HepG2 (cell line): ENCODE measurements at regions not wholly inside any gene's neighbourhood (a gene's known extent, or its start where the extent isn't known, plus 50 kb on each side); places are given as distances from the start of the nearest gene placed in this dataset.

ENCODE experiments used
- ATAC-seq: fragments of 200-7000 bp; cut with Tn5 transposase; 3 replicates; pipeline ENCODE4 v1.9.1; 2020; ENCODE audit warnings: mild to moderate bottlenecking, moderate library complexity
- BruUV-seq: library from RNA; stranded (reverse); fragments of 400-500 nt; replicated peaks from 2 replicates; lab custom pipeline; 2021; lab: Mats Ljungman, UMichigan
- CTCF ChIA-PET: fragments of 300-600 bp; formaldehyde crosslinking; extraction: SDS; loops from one replicate; lab custom pipeline; 2021; ENCODE audit warnings: low total read pairs, inconsistent platforms, low intra/inter-chr PET ratio; lab: Yijun Ruan, JAX
- POLR2A ChIA-PET: fragments of 350-600 bp; sonication (Branson Sonifier 250); formaldehyde crosslinking; loops from one replicate; lab custom pipeline; 2020; ENCODE audit warnings: antibody characterized with exemption, inconsistent platforms; lab: Yijun Ruan, JAX
- DNase-seq: peaks from one replicate; pipeline ENCODE4 v3.0.0-alpha.2; 2015; ENCODE audit warnings: low spot score
- FAIRE-seq: peaks from 3 replicates; lab custom pipeline; 2011; peaks lifted over from hg19 to GRCh38; lab: Jason Lieb, UNC
- H2AFZ ChIP-seq: one replicate; pipeline ENCODE4 v1.6.1; 2011; ENCODE audit warnings: low read length, inconsistent platforms
- H3K27ac ChIP-seq: fragments of 300-600 bp; 3 replicates; pipeline ENCODE4 v1.8.0; 2011; ENCODE audit warnings: mixed run types, mild to moderate bottlenecking, mixed read lengths, low read length, inconsistent platforms; ENCODE audit not compliant: insufficient read depth; ENCODE audit errors: extremely low read length
- H3K27me3 ChIP-seq, 2 experiments: fragments of 200-600 bp in 1 of 2; 2 replicates in 1 of 2; 3 replicates in 1 of 2; pipeline versions ENCODE4 v1.6.0 to v1.8.0; 2011; ENCODE audit warnings: low read length in 2 of 2, mild to moderate bottlenecking in 2 of 2, moderate library complexity in 2 of 2, inconsistent platforms in 1 of 2; ENCODE audit not compliant: insufficient read depth in 2 of 2, control insufficient read depth in 1 of 2
- H3K36me3 ChIP-seq, 2 experiments: fragments of 200-600 bp in 1 of 2; replicated peaks in 1 of 2; 2 replicates in 1 of 2; 3 replicates in 1 of 2; pipeline versions ENCODE4 v1.5.1 to v1.8.0; 2011; ENCODE audit warnings: low read length in 2 of 2, inconsistent platforms in 1 of 2; ENCODE audit not compliant: insufficient read depth in 2 of 2, control insufficient read depth in 1 of 2
- H3K4me1 ChIP-seq: 2 replicates; pipeline ENCODE4 v1.5.1; 2012; ENCODE audit warnings: low read length, inconsistent platforms; ENCODE audit not compliant: insufficient read depth
- H3K4me2 ChIP-seq: 2 replicates; pipeline ENCODE4 v1.6.0; 2011; ENCODE audit warnings: low read depth, low read length, inconsistent platforms
- H3K4me3 ChIP-seq, 3 experiments: fragments of 200-600 bp in 1 of 3; sonication (generic), shearing (Covaris generic) in 1 of 3; replicated peaks in 1 of 3; 2 replicates each; pipeline ENCODE4 v1.5.1; 2011 to 2016; ENCODE audit warnings: low read length in 3 of 3, inconsistent platforms in 2 of 3, low read depth in 2 of 3, mild to moderate bottlenecking in 2 of 3, control low read depth in 1 of 3, mixed read lengths in 1 of 3; ENCODE audit not compliant: insufficient read depth in 1 of 3
- H3K79me2 ChIP-seq: one replicate; pipeline ENCODE4 v1.6.1; 2011; ENCODE audit warnings: low read length, inconsistent platforms; ENCODE audit not compliant: insufficient read depth
- H3K9ac ChIP-seq: 2 replicates; pipeline ENCODE4 v1.6.0; 2011; ENCODE audit warnings: mild to moderate bottlenecking, low read depth, low read length, inconsistent platforms; ENCODE audit not compliant: insufficient read depth
- H3K9me3 ChIP-seq: 2 replicates; pipeline ENCODE4 v1.5.1; 2012; ENCODE audit warnings: mild to moderate bottlenecking, low read length
- H4K20me1 ChIP-seq: 2 replicates; pipeline ENCODE4 v1.6.0; 2011; ENCODE audit warnings: inconsistent platforms, mild to moderate bottlenecking, low read length, moderate library complexity; ENCODE audit not compliant: insufficient read depth
- ETV5 ChIP-seq: IDR thresholded peaks from 2 replicates; pipeline ENCODE4 v1.6.1; 2018; ENCODE audit warnings: missing biosample characterization, missing genetic modification reagents, inconsistent platforms, borderline replicate concordance
- KLF6 ChIP-seq: IDR thresholded peaks from 2 replicates; pipeline ENCODE4 v1.8.0; 2016; ENCODE audit warnings: missing biosample characterization, missing genetic modification reagents
- NCOA5 ChIP-seq: sonication (generic); formaldehyde crosslinking; IDR thresholded peaks from 2 replicates; pipeline ENCODE4 v1.4.0; 2020; ENCODE audit warnings: missing genetic modification reagents
- SMAD3 ChIP-seq: sonication (generic); formaldehyde crosslinking; IDR thresholded peaks from 2 replicates; pipeline ENCODE4 v1.4.0; 2020; ENCODE audit warnings: missing genetic modification reagents
- TCF12 ChIP-seq, 2 experiments: fragments of 450-650 bp in 1 of 2; sonication (generic) in 1 of 2; formaldehyde crosslinking in 1 of 2; IDR thresholded peaks; 2 replicates each; pipeline versions ENCODE4 v1.6.1 to v1.8.0; 2017 to 2022; ENCODE audit warnings: antibody characterized with exemption in 1 of 2, mild to moderate bottlenecking in 1 of 2, missing genetic modification reagents in 1 of 2, moderate library complexity in 1 of 2
- YEATS4 ChIP-seq: sonication (generic); formaldehyde crosslinking; IDR thresholded peaks from 2 replicates; pipeline ENCODE4 v1.4.0; 2020; ENCODE audit warnings: missing genetic modification reagents, borderline replicate concordance
- ZNF407 ChIP-seq: sonication (generic); formaldehyde crosslinking; IDR thresholded peaks from one replicate; pipeline ENCODE4 v1.5.1; 2020; ENCODE audit warnings: mild to moderate bottlenecking, missing genetic modification reagents; ENCODE audit errors: not compliant biosample characterization
- ZNF577 ChIP-seq: sonication (generic); formaldehyde crosslinking; IDR thresholded peaks from 2 replicates; pipeline ENCODE4 v1.4.0; 2020; ENCODE audit warnings: mild to moderate bottlenecking, low read depth, missing genetic modification reagents, borderline replicate concordance
- ZNF841 ChIP-seq: sonication (generic); formaldehyde crosslinking; IDR thresholded peaks from 2 replicates; pipeline ENCODE4 v1.8.1; 2023; ENCODE audit warnings: missing genetic modification reagents, borderline replicate concordance
- WGBS: methylation state at CpG from one replicate; pipeline ENCODE4 v1.1.6; 2017; ENCODE audit warnings: low lambda C conversion rate; 5-methylcytosine and 5-hydroxymethylcytosine counted together
- in situ Hi-C: cut with HindIII; loops from 2 replicates; pipeline ENCODE4 v1.10.0; 2017; ENCODE audit warnings: low pct_unique_long_range_greater_than_20kb; ENCODE audit not compliant: extremely low pct_ligation_motif_present
- intact Hi-C: fragments of 100-400 bp; cut with micrococcal nuclease; formaldehyde crosslinking; loops from one replicate; pipeline ENCODE4 v1.10.0; 2022; ENCODE audit not compliant: unreplicated experiment
- TF ChIP-seq, protein P1 (sequence below): sonication (generic); formaldehyde crosslinking; conservative IDR thresholded peaks from 2 replicates; pipeline ENCODE4 v1.4.0; 2020; ENCODE audit warnings: missing genetic modification reagents

DNA sequence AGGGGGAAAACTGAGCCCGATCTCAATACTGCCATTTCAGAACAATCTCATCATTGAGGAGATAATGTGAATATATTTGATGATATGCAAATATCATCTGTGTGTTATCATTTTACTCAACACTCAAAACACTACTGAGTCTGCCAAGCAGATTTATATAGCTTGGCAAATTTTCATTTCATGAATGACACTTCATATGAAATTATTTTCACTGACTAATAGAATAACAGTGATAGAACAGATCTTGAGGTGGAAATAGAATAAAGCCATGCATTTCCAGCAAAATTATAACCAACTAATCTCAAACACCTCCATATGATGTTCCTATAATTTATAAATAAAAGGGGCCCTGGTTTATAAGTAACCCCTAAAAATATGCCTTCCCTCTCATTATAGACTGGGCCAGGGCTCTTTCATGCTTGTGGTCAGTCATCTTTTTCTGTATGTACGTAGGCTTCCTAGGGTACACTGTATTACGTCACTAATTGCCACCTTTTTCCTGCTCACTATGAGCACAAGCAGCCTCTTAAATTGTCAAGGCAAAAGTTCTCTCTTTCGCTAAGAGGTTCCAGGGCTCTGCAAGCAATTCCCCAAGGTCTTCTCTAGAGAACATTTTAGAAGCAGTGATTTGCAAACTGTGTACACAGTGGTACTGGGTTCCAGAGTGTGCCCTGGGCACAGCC lies 197.1 kb upstream of the FOXN3 start:
- Histone ChIP-seq H3K27me3 (no peaks in the 10 kb centered on the region; a peak in 1 of 5 replicates), H3K4me1 (peaks cover 36% of the 10 kb centered on the region), H4K20me1 (0 out of 2 replicates have a peak, but pooled peaks cover 6% of the 10 kb centered on the region), H3K27ac (no peak overlapping the region), H3K9ac (no peak overlapping the region), H2AFZ (no peak overlapping the region), H3K36me3 (no peaks in the 10 kb centered on the region), H3K79me2 (peaks cover 60% of the 10 kb centered on the region), H3K4me3 (no peak overlapping the region), H3K4me2 (no peak overlapping the region), H3K9me3 (no peaks in the 10 kb centered on the region)
- DNase-seq (no peak), ATAC-seq (no peak), FAIRE-seq (no peak)
- TF ChIP-seq, protein P1, sequence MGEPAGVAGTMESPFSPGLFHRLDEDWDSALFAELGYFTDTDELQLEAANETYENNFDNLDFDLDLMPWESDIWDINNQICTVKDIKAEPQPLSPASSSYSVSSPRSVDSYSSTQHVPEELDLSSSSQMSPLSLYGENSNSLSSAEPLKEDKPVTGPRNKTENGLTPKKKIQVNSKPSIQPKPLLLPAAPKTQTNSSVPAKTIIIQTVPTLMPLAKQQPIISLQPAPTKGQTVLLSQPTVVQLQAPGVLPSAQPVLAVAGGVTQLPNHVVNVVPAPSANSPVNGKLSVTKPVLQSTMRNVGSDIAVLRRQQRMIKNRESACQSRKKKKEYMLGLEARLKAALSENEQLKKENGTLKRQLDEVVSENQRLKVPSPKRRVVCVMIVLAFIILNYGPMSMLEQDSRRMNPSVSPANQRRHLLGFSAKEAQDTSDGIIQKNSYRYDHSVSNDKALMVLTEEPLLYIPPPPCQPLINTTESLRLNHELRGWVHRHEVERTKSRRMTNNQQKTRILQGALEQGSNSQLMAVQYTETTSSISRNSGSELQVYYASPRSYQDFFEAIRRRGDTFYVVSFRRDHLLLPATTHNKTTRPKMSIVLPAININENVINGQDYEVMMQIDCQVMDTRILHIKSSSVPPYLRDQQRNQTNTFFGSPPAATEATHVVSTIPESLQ: no peak
- TF ChIP-seq ZNF577 (CRISPR knock-in tag) (no peak), ETV5 (no peak), ZNF841 (no peak), SMAD3 (CRISPR knock-in tag) (no peak), TCF12 (IDR thresholded peaks at IDR 0.05) (no peak), TCF12 (CRISPR knock-in tag; IDR thresholded peaks at IDR 0.05) (no peak), ZNF407 (CRISPR knock-in tag) (no peak), YEATS4 (CRISPR knock-in tag) (no peak), NCOA5 (CRISPR knock-in tag) (no peak), KLF6 (CRISPR knock-in tag) (no peak)
- POLR2A ChIA-PET: no interaction called here
- BruUV-seq: no TSS peak
- CTCF ChIA-PET: no interaction called here
- 96% methylated on average over 4 of the region's 4 CpGs for WGBS
- intact Hi-C loops (loop anchor here (10.0 kb wide), 2 partner anchors 161 to 301 kb away; no protein-coding TSS in a partner anchor), in situ Hi-C loops (no loop called here)
